ENCODE measurements at regions not wholly inside any gene's neighbourhood (a gene's known extent, or its start where the extent isn't known, plus 50 kb on each side); places are given as distances from the start of the nearest gene placed in this dataset.

DNA sequence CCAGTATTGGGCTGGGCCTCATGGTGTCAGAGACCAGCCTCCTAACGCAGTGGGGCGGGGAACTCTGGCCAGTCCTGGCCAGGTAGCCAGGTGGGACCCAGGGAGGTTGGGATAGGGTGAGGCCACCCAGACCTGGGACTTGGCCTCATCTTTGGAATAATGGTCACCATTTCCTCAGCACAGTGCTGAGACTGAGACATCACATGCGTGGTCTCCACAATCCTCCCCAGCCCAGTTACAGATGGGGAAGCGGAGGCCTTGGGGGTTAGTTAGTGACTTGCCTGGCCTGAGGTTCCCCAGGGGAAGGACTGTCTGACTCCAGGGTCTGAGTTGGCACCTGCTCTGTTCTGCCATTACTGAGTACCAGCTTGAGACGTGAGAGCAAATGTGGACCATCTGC is 77.9 kb upstream of the CASZ1 start (continued):
- no peak for TF ChIP-seq ZBTB11 (CRISPR knock-in tag; IDR thresholded peaks at IDR 0.05)
- TF ChIP-seq TCF12 (IDR thresholded peaks at IDR 0.05; ENCODE audit: low read depth, low read length), result no peak
- TF ChIP-seq IRF3 (IDR thresholded peaks at IDR 0.05), result no peak
- TF ChIP-seq, protein P1, sequence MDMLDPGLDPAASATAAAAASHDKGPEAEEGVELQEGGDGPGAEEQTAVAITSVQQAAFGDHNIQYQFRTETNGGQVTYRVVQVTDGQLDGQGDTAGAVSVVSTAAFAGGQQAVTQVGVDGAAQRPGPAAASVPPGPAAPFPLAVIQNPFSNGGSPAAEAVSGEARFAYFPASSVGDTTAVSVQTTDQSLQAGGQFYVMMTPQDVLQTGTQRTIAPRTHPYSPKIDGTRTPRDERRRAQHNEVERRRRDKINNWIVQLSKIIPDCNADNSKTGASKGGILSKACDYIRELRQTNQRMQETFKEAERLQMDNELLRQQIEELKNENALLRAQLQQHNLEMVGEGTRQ (IDR thresholded peaks at IDR 0.05; ENCODE audit: borderline replicate concordance, low read depth, low read length), result no peak
- TF ChIP-seq BHLHE40 (IDR thresholded peaks at IDR 0.05; ENCODE audit: borderline replicate concordance in 1 of 2, low read depth in 2 of 2, low read length in 1 of 2), result no peak
- no peak for TF ChIP-seq NR2C2 (IDR thresholded peaks at IDR 0.05; ENCODE audit: borderline replicate concordance, control insufficient read depth, insufficient read length, low read depth)
- no peak for TF ChIP-seq RELA (IDR thresholded peaks at IDR 0.05; ENCODE audit: borderline replicate concordance, partially characterized antibody)
- no peak for TF ChIP-seq MAX (IDR thresholded peaks at IDR 0.05; ENCODE audit: low read depth, low read length)

All from GM12878 (cell line).